Esophagus squamous epithelium (tissue), 4 donors: ENCODE measurements at regions not wholly inside any gene's neighbourhood (a gene's known extent, or its start where the extent isn't known, plus 50 kb on each side); places are given as distances from the start of the nearest gene placed in this dataset.

ENCODE experiments used
- CTCF ChIP-seq, 6 experiments: fragments of 450-650 bp in 4 of 6; fragments of 200-600 bp in 2 of 6; sonication (generic) in 2 of 6; IDR thresholded peaks; one replicate each; pipeline ENCODE4 v1.5.1; 2016 to 2019; ENCODE audit warnings: antibody characterized with exemption in 6 of 6, mild to moderate bottlenecking in 4 of 6, moderate library complexity in 4 of 6
- POLR2A ChIP-seq, 4 donors: fragments of 450-650 bp; IDR thresholded peaks; one replicate each; pipeline ENCODE4 v1.6.1; 2017; ENCODE audit warnings: antibody characterized with exemption in 4 of 4, mild to moderate bottlenecking in 4 of 4, moderate library complexity in 3 of 4

- TF ChIP-seq CTCF (IDR thresholded peaks at IDR 0.05) = no peak
- TF ChIP-seq POLR2A (IDR thresholded peaks at IDR 0.05) = no peak
Observed at GRCh38 chr13:82298106-82298505, 1584.2 kb downstream of the SLITRK1 start.
